ENCODE measurements at regions not wholly inside any gene's neighbourhood (a gene's known extent, or its start where the extent isn't known, plus 50 kb on each side); places are given as distances from the start of the nearest gene placed in this dataset.

- FAIRE-seq = no peak
- no peak for DNase-seq (ENCODE audit: extremely low spot score, insufficient read length, low read depth)
Observed at GRCh38 chr4:178811356-178811755, 1369.1 kb upstream of the AGA start.

- FAIRE-seq (no peak), DNase-seq (ENCODE audit: extremely low spot score, insufficient read length, low read depth) (no peak)
Observed at GRCh38 chr4:178812866-178813265, 1370.6 kb upstream of the AGA start.

- FAIRE-seq = no peak
- no peak for DNase-seq (ENCODE audit: extremely low spot score, insufficient read length, low read depth)
Observed at GRCh38 chr4:178814908-178815307, 1372.7 kb upstream of the AGA start.

DNA sequence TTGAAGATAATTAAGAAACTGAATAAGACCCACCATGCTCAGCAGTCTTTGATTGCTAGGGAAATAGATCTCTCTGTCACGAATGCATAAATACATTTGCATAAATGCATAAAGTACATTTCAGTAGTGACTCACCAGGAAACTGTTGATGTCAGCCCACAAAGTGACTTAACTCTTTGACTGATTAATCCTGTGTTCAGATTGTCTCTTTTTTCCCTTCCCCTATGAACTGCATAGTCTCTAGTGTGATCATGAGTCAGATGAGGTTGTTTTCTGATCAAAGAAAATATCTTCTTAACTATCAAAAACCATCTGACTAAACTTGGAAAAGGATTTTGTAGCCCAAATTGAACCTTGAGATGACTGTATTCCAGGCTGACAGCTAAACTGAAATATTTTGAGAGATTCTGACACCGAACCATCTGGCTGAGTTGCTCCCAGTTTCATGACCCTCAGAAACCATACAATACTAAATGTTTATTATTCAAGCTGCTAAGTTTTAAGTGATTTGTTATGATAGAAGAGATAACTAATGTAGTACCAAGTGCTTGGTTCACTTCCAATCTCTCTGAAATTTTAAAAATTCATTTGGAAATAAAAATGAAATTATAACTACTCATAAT, 1381.5 kb upstream of the AGA start:
- DNase-seq (ENCODE audit: extremely low spot score, insufficient read length, low read depth) (no peak), FAIRE-seq (no peak)

GRCh38 chr4:178836865-178837264, 1394.6 kb upstream of the AGA start:
- no peak for FAIRE-seq
- DNase-seq (ENCODE audit: extremely low spot score, insufficient read length, low read depth) = no peak

- FAIRE-seq (no peak), DNase-seq (ENCODE audit: extremely low spot score, insufficient read length, low read depth) (no peak)
Observed at GRCh38 chr4:178838776-178839175, 1396.5 kb upstream of the AGA start.

DNA sequence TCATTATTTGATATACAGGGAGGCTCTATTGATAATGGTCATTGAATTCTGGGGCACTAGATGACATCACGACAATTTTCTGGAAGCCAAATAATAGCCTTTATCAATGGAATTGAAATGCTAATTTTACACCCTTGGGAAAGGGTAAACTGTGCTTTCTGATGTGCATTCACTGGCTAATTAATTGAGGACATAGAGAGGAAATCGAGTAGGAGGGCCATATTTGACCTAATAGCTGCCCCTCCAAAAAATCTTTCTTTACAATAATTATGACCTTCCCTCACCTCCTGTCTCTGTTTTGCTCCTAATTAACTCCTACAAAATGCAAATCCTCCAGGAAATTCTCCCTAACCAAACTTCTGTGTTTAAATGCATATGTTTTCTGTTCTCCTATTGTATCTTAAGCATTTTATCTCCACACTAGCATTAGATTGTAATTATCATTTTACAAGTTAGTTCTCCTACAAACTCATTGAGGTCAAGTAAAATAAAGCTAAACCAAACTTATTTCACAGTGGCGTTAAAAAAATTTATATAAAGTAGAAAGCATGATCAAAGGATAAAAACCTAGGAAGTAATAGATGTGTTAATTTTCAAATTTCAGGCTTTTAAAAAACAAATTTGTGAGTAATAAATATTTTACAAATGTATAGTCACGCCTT, 1414.0 kb upstream of the AGA start:
- DNase-seq (ENCODE audit: extremely low spot score, insufficient read length, low read depth) = no peak

DNA sequence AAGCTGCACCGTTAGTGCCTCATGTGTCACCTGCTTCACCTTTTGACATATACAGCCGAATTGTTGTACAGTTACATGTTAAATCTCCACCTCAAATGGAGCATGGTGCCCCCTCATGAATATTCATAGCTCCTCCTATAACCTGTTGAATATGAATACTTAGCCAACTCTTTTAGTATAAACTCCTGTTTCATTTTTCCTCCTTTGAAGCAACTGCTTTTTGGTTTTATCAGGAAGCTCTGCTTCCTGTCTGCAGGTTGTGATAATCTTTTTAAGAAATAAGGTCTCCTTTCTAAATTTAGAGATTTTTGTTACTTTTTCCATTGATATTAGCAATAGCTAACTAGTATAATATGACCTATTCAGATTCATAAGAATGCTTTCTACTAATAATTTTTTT, 1429.2 kb upstream of the AGA start:
- FAIRE-seq (no peak), DNase-seq (ENCODE audit: extremely low spot score, insufficient read length, low read depth) (no peak)

More for the DNA sequence above, 1414.0 kb upstream of the AGA start:
- no peak for FAIRE-seq

DNA sequence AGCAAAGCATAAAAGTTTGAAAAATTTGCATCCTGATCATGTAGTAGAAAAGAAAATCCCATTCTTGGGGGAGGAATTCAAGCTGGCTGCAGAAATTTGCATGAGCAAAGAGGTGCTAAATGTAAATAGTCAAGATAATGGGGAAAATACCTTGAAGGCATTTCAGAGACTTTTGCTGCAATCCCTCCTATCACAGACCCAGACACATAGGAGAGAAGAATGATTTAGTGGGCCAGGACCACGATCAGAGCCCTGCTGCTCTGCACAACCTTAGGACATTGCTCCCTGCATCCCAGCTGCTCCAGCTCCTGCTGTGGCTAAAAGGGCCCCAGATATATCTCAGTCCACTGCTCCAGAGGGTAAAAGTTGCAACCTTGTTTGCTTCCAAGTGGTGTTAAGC, 1439.7 kb upstream of the AGA start:
- FAIRE-seq = no peak
- DNase-seq (ENCODE audit: extremely low spot score, insufficient read length, low read depth) = no peak

- no peak for DNase-seq (ENCODE audit: extremely low spot score, insufficient read length, low read depth)
- FAIRE-seq = no peak
Observed at GRCh38 chr4:178894126-178894525, 1451.9 kb upstream of the AGA start.

DNA sequence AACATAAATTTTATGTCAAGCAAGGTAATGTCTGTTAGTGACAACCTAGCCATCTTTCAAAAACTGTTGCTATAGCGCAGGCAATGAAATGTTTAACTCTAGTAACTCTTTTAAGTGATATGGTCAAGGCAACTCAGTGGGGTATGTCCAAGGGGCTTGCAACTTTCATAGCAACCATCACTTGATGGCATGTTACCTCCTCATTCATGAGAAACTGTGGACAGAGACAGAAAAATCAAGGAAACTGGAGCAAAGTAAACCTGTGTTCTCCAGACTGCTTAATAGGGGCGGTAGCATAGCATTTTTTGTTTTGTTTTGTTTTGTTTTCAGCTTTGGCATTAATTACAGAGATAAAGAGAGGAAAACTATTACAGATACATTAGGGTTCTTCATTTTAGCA, 1456.8 kb upstream of the AGA start:
- DNase-seq (ENCODE audit: extremely low spot score, insufficient read length, low read depth) (no peak), FAIRE-seq (no peak)

DNA sequence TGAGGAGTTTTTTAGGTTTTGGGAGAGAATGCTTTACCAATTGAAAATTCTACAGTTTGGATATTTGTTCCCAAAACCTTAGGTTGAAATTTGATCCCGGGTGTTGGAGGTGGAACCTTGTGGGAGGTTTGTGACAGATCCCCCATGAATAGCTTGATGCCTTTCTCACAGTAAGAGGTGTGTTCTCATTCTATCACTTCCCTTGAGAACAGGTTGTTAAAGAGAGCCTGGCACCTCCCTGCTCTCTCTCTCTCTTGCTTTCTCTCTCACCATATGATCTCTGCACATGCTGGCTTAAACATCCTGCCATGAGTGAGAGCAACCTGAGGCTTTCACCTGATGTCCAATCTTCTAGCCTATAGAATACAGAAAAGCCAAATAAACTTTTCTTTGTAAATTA, 1475.5 kb upstream of the AGA start:
- FAIRE-seq (no peak), DNase-seq (ENCODE audit: extremely low spot score, insufficient read length, low read depth) (no peak)

DNA sequence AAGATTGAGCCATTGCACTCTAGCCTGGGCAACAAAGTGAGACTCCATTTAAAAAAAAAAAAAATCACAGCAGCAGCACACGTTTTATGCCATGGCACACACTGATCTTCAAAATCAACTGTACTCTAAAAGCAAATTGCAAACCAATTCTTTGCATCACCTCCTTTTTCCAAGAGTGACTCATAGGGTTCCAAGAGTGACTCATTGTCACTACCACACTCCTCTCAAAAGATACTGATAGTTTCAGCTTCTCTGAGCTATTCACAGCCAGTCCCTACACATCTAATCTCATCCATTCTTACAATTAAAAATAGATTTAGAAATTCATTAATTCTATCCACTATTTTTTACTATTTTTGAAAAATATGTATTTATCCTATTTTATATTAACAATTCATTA, 1494.9 kb upstream of the AGA start:
- FAIRE-seq (no peak), DNase-seq (ENCODE audit: extremely low spot score, insufficient read length, low read depth) (no peak)

DNA sequence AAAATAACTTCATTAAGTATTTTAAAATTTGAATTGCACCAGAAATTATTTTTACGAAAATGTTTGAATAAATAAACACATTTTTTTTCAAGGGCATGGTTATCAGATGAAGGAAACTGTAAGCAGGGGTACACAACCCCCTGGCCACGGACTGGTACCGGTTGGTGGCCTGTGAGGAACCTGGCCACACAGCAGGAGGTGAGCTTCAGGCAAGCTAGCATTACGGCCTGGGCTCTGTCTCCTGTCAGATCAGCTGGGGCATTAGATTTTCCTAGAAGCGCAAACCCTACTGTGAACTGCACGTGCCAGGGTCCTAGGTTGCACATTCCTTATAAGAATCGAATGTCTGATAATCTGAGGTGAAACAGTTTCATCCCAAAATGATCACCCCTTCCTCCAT, 1499.7 kb upstream of the AGA start:
- no peak for FAIRE-seq

GRCh38 chr4:178953447-178954120, 1511.3 kb upstream of the AGA start:
- DNase-seq (ENCODE audit: extremely low spot score, insufficient read length, low read depth) (no peak), FAIRE-seq (no peak)

More for the DNA sequence above, 1499.7 kb upstream of the AGA start:
- DNase-seq (ENCODE audit: extremely low spot score, insufficient read length, low read depth) = no peak

DNA sequence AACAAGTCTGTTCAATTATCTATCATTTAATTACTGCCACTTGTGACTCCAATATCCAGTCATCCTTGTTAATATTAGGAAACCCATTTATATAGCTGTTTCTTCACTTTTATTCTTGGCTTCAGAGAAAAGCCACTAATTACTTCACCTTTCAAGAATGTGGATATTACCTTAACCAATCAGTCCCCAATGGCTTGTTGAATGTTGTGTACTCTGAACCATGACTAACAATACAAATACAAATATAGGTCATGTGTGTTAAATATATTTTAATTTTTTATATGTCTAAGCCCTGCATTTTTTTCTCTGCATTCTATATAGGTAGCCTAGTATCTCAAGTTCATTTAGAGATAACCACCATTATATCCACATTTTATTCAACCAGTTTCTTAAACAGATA, 1513.4 kb upstream of the AGA start:
- no peak for FAIRE-seq
- no peak for DNase-seq (ENCODE audit: extremely low spot score, insufficient read length, low read depth)

GRCh38 chr4:178958725-178959440, 1516.6 kb upstream of the AGA start:
- FAIRE-seq = no peak

DNA sequence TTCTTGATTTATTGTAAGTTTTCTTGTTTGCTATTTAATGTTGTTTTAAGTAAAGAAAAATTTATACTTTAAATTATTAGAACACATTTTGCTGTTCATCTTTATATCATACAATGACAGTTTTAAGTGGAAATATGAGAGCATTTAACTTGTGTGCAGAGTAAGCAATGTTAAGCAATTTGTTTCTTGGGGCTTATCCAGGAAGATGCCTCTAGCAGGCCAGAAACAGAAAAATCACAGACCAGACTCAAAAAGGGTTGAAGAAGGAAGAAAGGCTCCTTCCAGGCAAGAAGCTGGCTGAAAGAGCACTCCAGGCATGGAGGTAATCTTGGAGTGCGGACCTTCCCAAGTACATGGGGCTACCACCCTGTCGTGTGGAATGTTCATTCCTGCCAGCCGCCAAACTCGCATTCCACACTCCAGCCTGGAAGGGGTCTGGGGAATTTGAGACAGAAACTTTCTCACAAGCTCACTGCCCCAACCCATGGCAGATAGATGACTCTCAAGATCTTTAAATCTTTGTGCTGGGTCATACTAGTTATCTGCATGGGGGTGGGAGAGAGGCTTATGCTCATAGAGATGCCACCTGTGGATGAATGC, 1521.3 kb upstream of the AGA start:
- FAIRE-seq (no peak), DNase-seq (ENCODE audit: extremely low spot score, insufficient read length, low read depth) (no peak)

More at GRCh38 chr4:178958725-178959440, 1516.6 kb upstream of the AGA start:
- DNase-seq (ENCODE audit: extremely low spot score, insufficient read length, low read depth) = no peak

DNA sequence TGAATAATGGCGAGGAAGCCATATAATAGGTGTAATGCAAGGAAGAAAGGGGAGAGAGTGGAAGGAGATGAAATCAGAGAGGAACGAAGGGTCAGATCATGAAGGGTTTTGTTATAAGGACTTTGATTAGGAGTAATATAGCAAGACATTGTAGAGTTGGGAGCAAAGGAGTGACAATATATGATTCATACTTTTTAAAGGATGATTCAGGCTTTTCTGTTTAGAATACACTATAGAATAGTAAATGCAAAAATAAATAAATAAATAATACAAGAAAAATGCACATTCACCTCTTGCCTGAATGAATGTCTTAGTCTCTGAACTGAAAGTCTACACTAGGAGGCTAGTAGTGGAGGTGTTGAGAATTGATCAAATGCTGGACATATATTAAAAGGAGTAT, 1524.4 kb upstream of the AGA start:
- DNase-seq (ENCODE audit: extremely low spot score, insufficient read length, low read depth) (no peak), FAIRE-seq (no peak)

- no peak for FAIRE-seq
Observed at GRCh38 chr4:178970433-178971140, 1528.3 kb upstream of the AGA start.

More at GRCh38 chr4:178970433-178971140, 1528.3 kb upstream of the AGA start:
- no peak for DNase-seq (ENCODE audit: extremely low spot score, insufficient read length, low read depth)
